T-cell (primary cell): ENCODE measurements at regions not wholly inside any gene's neighbourhood (a gene's known extent, or its start where the extent isn't known, plus 50 kb on each side); places are given as distances from the start of the nearest gene placed in this dataset.

Experiments used
- ATAC-seq, 4 experiments: fragments of 200-7000 bp in 3 of 4; fragments of 150-1000 bp in 1 of 4; cut with Tn5 transposase; replicated peaks in 1 of 4; 1 replicate in 3 of 4; 2 replicates in 1 of 4; pipeline ENCODE4 v1.10.0; 2021; ENCODE audit warnings: moderate library complexity in 3 of 4, mild to moderate bottlenecking in 2 of 4, moderate number of reproducible peaks in 1 of 4
- CTCF ChIA-PET, 2 donors: fragments of 300-600 bp; sonication (Branson Sonifier 250); formaldehyde crosslinking; loops; one replicate each; lab custom pipeline; 2022; ENCODE audit warnings: antibody characterized with exemption in 2 of 2; lab: Charles Lee
- POLR2A ChIA-PET, 2 donors: fragments of 300-600 bp; sonication (Branson Sonifier 250); formaldehyde crosslinking; loops; one replicate each; lab custom pipeline; 2022; ENCODE audit warnings: antibody characterized with exemption in 2 of 2; lab: Charles Lee
- DNase-seq, 35 experiments: peaks; one replicate each; pipeline versions ENCODE4 v3.0.0 to v3.0.0-alpha.2; 2013 to 2023
- H3K27ac ChIP-seq: one replicate; pipeline ENCODE4 v1.5.1; 2013; ENCODE audit warnings: low read length
- H3K27me3 ChIP-seq, 2 experiments: replicated peaks in 1 of 2; 1 replicate in 1 of 2; 2 replicates in 1 of 2; pipeline versions ENCODE4 v1.6.1 to v1.7.0; 2013; ENCODE audit warnings: low read length in 1 of 2, mixed read lengths in 1 of 2; ENCODE audit not compliant: control insufficient read depth in 2 of 2, insufficient read depth in 2 of 2; ENCODE audit errors: extremely low read depth in 1 of 2
- H3K36me3 ChIP-seq, 2 donors: 1 replicate in 1 of 2; 2 replicates in 1 of 2; pipeline versions ENCODE4 v1.6.1 to v1.7.0; 2013; ENCODE audit warnings: low read length in 1 of 2; ENCODE audit not compliant: control insufficient read depth in 2 of 2, insufficient read depth in 1 of 2; ENCODE audit errors: extremely low read depth in 1 of 2
- H3K4me1 ChIP-seq, 2 experiments: 1 replicate in 1 of 2; 2 replicates in 1 of 2; pipeline versions ENCODE4 v1.6.1 to v1.7.0; 2013; ENCODE audit warnings: low read length in 2 of 2, mixed read lengths in 1 of 2; ENCODE audit not compliant: insufficient read depth in 2 of 2, control insufficient read depth in 1 of 2; ENCODE audit errors: extremely low read depth in 1 of 2
- H3K4me3 ChIP-seq, 2 donors: 1 replicate in 1 of 2; 2 replicates in 1 of 2; pipeline versions ENCODE4 v1.5.1 to v1.7.0; 2013; ENCODE audit warnings: mild to moderate bottlenecking in 2 of 2, low read length in 1 of 2, moderate library complexity in 1 of 2; ENCODE audit not compliant: control insufficient read depth in 1 of 2; ENCODE audit errors: extremely low read depth in 1 of 2
- H3K9me3 ChIP-seq: 2 replicates; pipeline ENCODE4 v1.7.0; 2013
- H3K27ac Mint-ChIP-seq, 2 donors: one replicate each; pipeline ENCODE4 v1.8.0; 2020 to 2021; ENCODE audit warnings: mild to moderate bottlenecking in 2 of 2, mixed read lengths in 2 of 2
- H3K27me3 Mint-ChIP-seq, 2 donors: one replicate each; pipeline ENCODE4 v1.8.0; 2021 to 2022; ENCODE audit warnings: mixed read lengths in 2 of 2
- H3K36me3 Mint-ChIP-seq: one replicate; pipeline ENCODE4 v1.8.0; 2021; ENCODE audit warnings: mixed read lengths
- H3K4me1 Mint-ChIP-seq, 3 donors: one replicate each; pipeline ENCODE4 v1.8.0; 2020 to 2022; ENCODE audit warnings: mixed read lengths in 3 of 3, mild to moderate bottlenecking in 1 of 3
- H3K4me3 Mint-ChIP-seq, 3 donors: one replicate each; pipeline ENCODE4 v1.8.0; 2020 to 2022; ENCODE audit warnings: mild to moderate bottlenecking in 3 of 3, mixed read lengths in 3 of 3, moderate library complexity in 3 of 3
- H3K9me3 Mint-ChIP-seq, 3 donors: one replicate each; pipeline ENCODE4 v1.8.0; 2020 to 2022; ENCODE audit warnings: mixed read lengths in 3 of 3
- WGBS: methylation state at CpG from one replicate; pipeline ENCODE4 v1.1.5; 2013; ENCODE audit warnings: missing lambda C conversion rate; ENCODE audit not compliant: insufficient coverage; 5-methylcytosine and 5-hydroxymethylcytosine counted together

- Histone ChIP-seq H3K27me3 (peaks cover 0 to 19% of the 10 kb centered on the region in 2 experiments), H3K9me3 (no peaks in the 10 kb centered on the region), H3K4me1 (no peaks in the 10 kb centered on the region), H3K4me3 (no peak overlapping the region), H3K36me3 (no peaks in the 10 kb centered on the region), H3K27ac (no peak overlapping the region)
- ChIA-PET CTCF (no interaction called here), POLR2A (no interaction called here)
- no peak for DNase-seq
- WGBS, result 55% methylated on average over 2 of the region's 3 CpGs
- Mint-ChIP-seq H3K4me3 (no peak overlapping the region), H3K4me1 (no peaks in the 10 kb centered on the region), H3K36me3 (no peaks in the 10 kb centered on the region), H3K27me3 (peaks cover 14 to 21% of the 10 kb centered on the region in 2 donors), H3K27ac (no peak overlapping the region), H3K9me3 (peaks cover 0 to 11% (median 6%) of the 10 kb centered on the region in 3 donors)
- ATAC-seq, result no peak
These were observed 242.7 kb downstream of the RRAGC start for GRCh38 chr1:38616846-38617245.

DNA sequence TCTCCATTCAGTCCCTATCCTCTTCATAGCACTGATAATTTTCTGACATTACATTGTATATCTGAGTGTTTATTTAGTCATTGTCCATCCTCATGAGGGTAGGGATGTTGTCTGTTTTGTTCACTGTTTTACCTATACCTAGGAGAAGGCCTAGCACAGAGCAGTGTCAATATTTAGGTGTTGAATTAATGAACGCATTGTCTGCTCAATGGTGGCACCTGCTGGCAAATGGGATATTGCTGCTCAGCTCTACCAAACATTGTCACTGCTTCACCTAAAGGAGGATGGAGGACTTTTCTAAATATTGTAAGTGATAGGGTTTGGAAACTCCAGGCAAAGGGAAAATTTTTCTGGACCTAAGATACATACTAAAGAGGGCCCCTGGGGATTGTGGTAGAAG, 243.9 kb downstream of the RRAGC start:
- ATAC-seq (no peak), DNase-seq (no peak)
- WGBS, result no CpG with 5 or more reads among the region's 1 CpG
- peaks cover 0 to 11% (median 6%) of the 10 kb centered on the region in 3 donors for H3K9me3 Mint-ChIP-seq
- no peaks in the 10 kb centered on the region for H3K36me3 Mint-ChIP-seq
- H3K27me3 Mint-ChIP-seq, result peaks cover 14 to 21% of the 10 kb centered on the region in 2 donors
- H3K27me3 ChIP-seq, result peaks cover 0 to 19% of the 10 kb centered on the region in 2 experiments
- no peaks in the 10 kb centered on the region for H3K4me1 ChIP-seq
- H3K4me1 Mint-ChIP-seq, result no peaks in the 10 kb centered on the region
- ChIA-PET POLR2A (no interaction called here), CTCF (no interaction called here)
- H3K27ac Mint-ChIP-seq, result no peak overlapping the region
- no peak overlapping the region for H3K27ac ChIP-seq
- no peak overlapping the region for H3K4me3 ChIP-seq
- no peaks in the 10 kb centered on the region for H3K9me3 ChIP-seq
- H3K4me3 Mint-ChIP-seq, result no peak overlapping the region
- no peaks in the 10 kb centered on the region for H3K36me3 ChIP-seq

DNA sequence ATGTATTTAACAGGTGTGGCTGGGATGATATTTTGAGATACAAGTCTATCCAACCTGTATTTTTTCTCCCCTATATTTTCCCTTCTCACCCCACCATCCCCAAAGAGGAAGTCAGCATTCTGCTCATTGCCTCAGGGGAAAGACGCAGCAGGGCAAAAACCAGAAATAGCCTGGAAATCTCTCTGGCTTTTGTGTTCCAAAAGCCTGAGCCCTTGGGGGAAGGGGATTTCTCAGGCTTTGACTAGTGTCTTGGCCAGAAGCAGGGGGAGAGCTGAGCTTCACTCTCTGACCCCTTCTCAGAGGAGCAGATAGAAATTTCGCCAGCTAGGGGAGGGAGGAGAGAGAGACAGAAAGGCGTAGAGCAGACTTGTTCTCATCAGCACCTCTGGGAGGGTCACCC, 244.7 kb downstream of the RRAGC start:
- Histone ChIP-seq H3K36me3 (no peaks in the 10 kb centered on the region), H3K4me3 (no peak overlapping the region), H3K9me3 (no peaks in the 10 kb centered on the region), H3K4me1 (no peaks in the 10 kb centered on the region), H3K27me3 (peaks cover 0 to 21% of the 10 kb centered on the region in 2 experiments), H3K27ac (no peak overlapping the region)
- CTCF ChIA-PET, result no interaction called here
- POLR2A ChIA-PET, result no interaction called here
- Mint-ChIP-seq H3K9me3 (peaks cover 0 to 11% (median 6%) of the 10 kb centered on the region in 3 donors), H3K4me3 (no peak overlapping the region), H3K27me3 (peaks cover 14 to 21% of the 10 kb centered on the region in 2 donors), H3K36me3 (no peaks in the 10 kb centered on the region), H3K27ac (no peak overlapping the region), H3K4me1 (no peaks in the 10 kb centered on the region)
- ATAC-seq (no peak), DNase-seq (no peak)
- no CpG with 5 or more reads among the region's 3 CpGs for WGBS

DNA sequence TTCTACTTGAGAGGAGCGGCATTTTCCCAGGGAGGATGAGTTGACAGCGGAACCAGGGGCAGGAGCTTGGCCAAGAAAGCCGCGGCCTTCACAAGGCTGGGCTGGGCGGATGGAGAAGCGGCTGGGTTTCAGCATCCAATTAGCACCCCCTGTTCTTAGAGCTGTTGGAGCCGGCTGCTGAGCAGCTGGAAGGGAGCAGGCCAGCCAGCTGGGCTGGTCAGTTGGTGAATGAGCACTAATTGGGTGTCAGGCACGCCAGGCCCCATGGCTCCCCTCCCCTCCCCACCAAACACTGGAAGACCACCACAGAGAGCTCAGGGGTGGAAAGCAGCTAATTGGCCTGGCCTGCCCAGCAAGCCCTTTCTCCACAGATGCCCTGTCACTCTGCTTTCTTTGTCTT, 245.6 kb downstream of the RRAGC start:
- ChIA-PET CTCF (interaction anchor here in 1 of 2 donors (0.6 kb wide), 1 partner anchor 724 kb away, joined by 3 read pairs; no protein-coding TSS in a partner anchor), POLR2A (no interaction called here)
- no peak overlapping the region for H3K4me3 Mint-ChIP-seq
- peaks cover 0 to 21% of the 10 kb centered on the region in 2 experiments for H3K27me3 ChIP-seq
- no peak overlapping the region for H3K27ac Mint-ChIP-seq
- 96% methylated on average over 6 of the region's 8 CpGs for whole genome bisulfite sequencing
- H3K27me3 Mint-ChIP-seq, result peaks cover 10 to 21% of the 10 kb centered on the region in 2 donors
- no peaks in the 10 kb centered on the region for H3K9me3 ChIP-seq
- peaks cover 0 to 11% (median 6%) of the 10 kb centered on the region in 3 donors for H3K9me3 Mint-ChIP-seq
- H3K4me1 Mint-ChIP-seq, result no peaks in the 10 kb centered on the region
- no peaks in the 10 kb centered on the region for H3K36me3 ChIP-seq
- no peaks in the 10 kb centered on the region for H3K4me1 ChIP-seq
- no peak for DNase-seq
- no peak for ATAC-seq
- no peak overlapping the region for H3K4me3 ChIP-seq
- no peak overlapping the region for H3K27ac ChIP-seq
- H3K36me3 Mint-ChIP-seq, result no peaks in the 10 kb centered on the region

DNA sequence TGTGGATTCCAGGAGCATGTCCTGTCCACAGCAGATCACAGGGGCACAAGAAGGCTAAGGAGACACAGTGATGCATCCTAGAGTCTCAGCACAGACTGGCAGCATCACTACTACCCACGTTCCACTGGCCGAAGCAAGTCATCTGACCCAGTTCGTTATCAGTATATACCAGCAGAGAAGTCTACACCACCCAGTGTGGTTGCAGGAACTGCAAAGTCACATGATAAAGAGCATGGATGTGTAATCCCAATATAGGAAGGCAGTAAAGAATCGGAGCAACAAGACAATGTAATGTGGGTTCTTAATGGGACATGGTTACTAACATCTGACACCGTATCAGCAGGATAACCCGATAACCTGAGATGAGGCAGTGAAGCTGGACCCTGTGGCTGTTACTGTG, 246.6 kb downstream of the RRAGC start:
- Histone ChIP-seq H3K27me3 (peaks cover 0 to 26% of the 10 kb centered on the region in 2 experiments), H3K27ac (no peak overlapping the region), H3K9me3 (no peaks in the 10 kb centered on the region), H3K4me3 (no peak overlapping the region), H3K4me1 (no peaks in the 10 kb centered on the region), H3K36me3 (no peaks in the 10 kb centered on the region)
- ATAC-seq, result no peak
- Mint-ChIP-seq H3K4me1 (no peaks in the 10 kb centered on the region), H3K27me3 (peaks cover 9 to 20% of the 10 kb centered on the region in 2 donors), H3K36me3 (no peaks in the 10 kb centered on the region), H3K27ac (no peak overlapping the region), H3K4me3 (no peak overlapping the region), H3K9me3 (peaks cover 0 to 11% (median 6%) of the 10 kb centered on the region in 3 donors)
- no peak for DNase-seq
- WGBS, result 92% methylated on average over 3 of the region's 6 CpGs
- CTCF ChIA-PET, result no interaction called here
- POLR2A ChIA-PET, result no interaction called here

DNA sequence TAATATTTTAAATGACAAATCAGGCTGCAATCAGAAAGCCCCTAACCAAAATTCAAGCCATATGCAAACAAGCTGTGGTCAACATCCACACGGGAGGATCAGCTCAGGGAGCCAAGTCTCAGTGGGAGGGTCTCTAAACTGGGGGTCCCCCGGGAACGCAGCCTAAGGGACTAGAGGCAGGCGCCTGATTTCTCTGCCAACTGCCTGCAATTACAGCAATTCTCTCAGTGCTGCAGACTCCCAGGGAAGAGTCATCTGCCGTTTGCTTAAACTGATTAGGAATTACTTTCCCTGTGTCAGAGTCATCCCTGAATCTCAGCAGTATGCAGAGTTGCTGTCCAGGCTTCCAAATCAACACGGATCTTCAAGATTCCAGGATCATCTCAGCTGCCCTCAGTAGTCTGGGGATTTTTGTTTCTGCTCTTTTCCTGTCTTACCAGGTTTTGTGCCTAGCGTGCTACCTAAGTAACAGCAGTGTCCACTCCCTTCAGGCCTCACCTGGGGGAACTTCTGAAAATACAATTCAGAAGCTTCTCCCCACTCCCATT, 247.8 kb downstream of the RRAGC start:
- ATAC-seq, result no peak
- POLR2A ChIA-PET, result no interaction called here
- WGBS, result 64% methylated on average over 6 of the region's 7 CpGs
- Histone ChIP-seq H3K27me3 (peaks cover 0 to 26% of the 10 kb centered on the region in 2 experiments), H3K9me3 (no peaks in the 10 kb centered on the region), H3K4me1 (no peaks in the 10 kb centered on the region), H3K36me3 (no peaks in the 10 kb centered on the region), H3K4me3 (no peak overlapping the region), H3K27ac (no peak overlapping the region)
- Mint-ChIP-seq H3K27me3 (peaks cover 3 to 12% of the 10 kb centered on the region in 2 donors), H3K9me3 (peaks cover 0 to 11% (median 6%) of the 10 kb centered on the region in 3 donors), H3K27ac (no peak overlapping the region), H3K4me3 (no peak overlapping the region), H3K4me1 (no peaks in the 10 kb centered on the region), H3K36me3 (no peaks in the 10 kb centered on the region)
- DNase-seq, result no peak
- CTCF ChIA-PET, result no interaction called here
